Lower lobe of right lung (tissue), 2 donors: ENCODE measurements at regions not wholly inside any gene's neighbourhood (a gene's known extent, or its start where the extent isn't known, plus 50 kb on each side); places are given as distances from the start of the nearest gene placed in this dataset.

ENCODE experiments used
- ATAC-seq, 2 donors: fragments of 200-7000 bp; cut with Tn5 transposase; one replicate each; pipeline ENCODE4 v1.9.1; 2020 to 2022; ENCODE audit warnings: mild to moderate bottlenecking in 2 of 2, moderate library complexity in 2 of 2
- DNase-seq: peaks from one replicate; pipeline ENCODE4 v3.0.0-alpha.2; 2020
- H3K27ac ChIP-seq: fragments of 200-600 bp; one replicate; pipeline ENCODE4 v1.8.0; 2022
- H3K27me3 ChIP-seq: fragments of 200-600 bp; one replicate; pipeline ENCODE4 v1.8.0; 2022; ENCODE audit warnings: low read depth
- H3K36me3 ChIP-seq: fragments of 200-600 bp; one replicate; pipeline ENCODE4 v1.8.0; 2022; ENCODE audit warnings: mild to moderate bottlenecking
- H3K4me1 ChIP-seq: fragments of 200-600 bp; one replicate; pipeline ENCODE4 v1.8.0; 2022
- H3K4me3 ChIP-seq: fragments of 200-600 bp; one replicate; pipeline ENCODE4 v1.8.0; 2022; ENCODE audit warnings: mild to moderate bottlenecking
- H3K9me3 ChIP-seq: fragments of 200-600 bp; one replicate; pipeline ENCODE4 v1.8.0; 2022
- intact Hi-C: fragments of 100-400 bp; cut with DNase I; formaldehyde crosslinking; loops from one replicate; pipeline ENCODE4 v1.11.0; 2022
- TF ChIP-seq, protein P1 (sequence below): fragments of 200-600 bp; IDR thresholded peaks from one replicate; pipeline ENCODE4 v1.8.0; 2022; ENCODE audit warnings: antibody characterized with exemption, mild to moderate bottlenecking
- donor health status: DM: no; HTN: yes; CAD: no; lungs with severe emphysema.

DNA sequence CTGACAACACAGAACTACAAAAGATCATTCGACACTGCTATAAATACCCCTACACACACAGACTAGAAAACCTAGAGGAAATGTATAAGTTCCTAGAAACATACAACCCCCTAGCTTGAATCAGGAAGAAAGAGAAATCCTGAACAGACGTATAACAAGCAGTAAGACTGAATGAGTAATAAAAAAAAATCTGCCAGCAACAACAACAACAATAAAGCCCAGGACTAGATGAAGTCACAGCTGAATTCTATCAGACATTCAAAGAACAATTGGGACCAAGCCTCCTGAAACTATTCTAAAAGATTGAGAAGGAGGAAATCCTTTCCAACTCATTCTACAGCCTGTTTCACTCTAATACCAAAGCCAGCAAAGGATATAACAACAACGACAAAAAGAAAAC, 68.2 kb upstream of the SLIT3 start:
- intact Hi-C loops = no loop called here
- ATAC-seq = no peak
- TF ChIP-seq, protein P1, sequence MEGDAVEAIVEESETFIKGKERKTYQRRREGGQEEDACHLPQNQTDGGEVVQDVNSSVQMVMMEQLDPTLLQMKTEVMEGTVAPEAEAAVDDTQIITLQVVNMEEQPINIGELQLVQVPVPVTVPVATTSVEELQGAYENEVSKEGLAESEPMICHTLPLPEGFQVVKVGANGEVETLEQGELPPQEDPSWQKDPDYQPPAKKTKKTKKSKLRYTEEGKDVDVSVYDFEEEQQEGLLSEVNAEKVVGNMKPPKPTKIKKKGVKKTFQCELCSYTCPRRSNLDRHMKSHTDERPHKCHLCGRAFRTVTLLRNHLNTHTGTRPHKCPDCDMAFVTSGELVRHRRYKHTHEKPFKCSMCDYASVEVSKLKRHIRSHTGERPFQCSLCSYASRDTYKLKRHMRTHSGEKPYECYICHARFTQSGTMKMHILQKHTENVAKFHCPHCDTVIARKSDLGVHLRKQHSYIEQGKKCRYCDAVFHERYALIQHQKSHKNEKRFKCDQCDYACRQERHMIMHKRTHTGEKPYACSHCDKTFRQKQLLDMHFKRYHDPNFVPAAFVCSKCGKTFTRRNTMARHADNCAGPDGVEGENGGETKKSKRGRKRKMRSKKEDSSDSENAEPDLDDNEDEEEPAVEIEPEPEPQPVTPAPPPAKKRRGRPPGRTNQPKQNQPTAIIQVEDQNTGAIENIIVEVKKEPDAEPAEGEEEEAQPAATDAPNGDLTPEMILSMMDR = no peak

DNA sequence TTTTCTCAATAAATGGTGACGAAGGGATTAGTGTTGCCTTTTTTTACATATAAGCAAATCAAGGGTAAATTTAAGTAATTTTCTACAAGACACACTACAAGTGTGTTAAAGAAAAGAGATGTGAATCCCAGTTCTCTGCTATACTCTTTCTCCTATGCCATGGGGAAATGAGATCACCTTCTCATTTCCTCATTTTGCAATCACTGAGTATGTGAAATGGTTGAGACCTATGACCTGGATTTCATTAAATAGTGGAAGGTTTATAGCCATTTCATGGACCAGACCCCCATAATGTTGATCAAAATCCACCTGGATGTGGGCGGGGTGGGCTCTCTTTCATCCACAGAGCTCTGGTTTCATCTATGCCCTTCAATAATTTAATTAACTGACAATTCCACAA, 66.9 kb upstream of the SLIT3 start:
- no peaks in the 10 kb centered on the region for H3K27me3 ChIP-seq
- no peaks in the 10 kb centered on the region for H3K36me3 ChIP-seq
- ATAC-seq (no peak), DNase-seq (no peak)
- H3K9me3 ChIP-seq = no peaks in the 10 kb centered on the region
- TF ChIP-seq, protein P1 = no peak
- no peak overlapping the region for H3K27ac ChIP-seq
- no peak overlapping the region for H3K4me3 ChIP-seq
- intact Hi-C loops = no loop called here
- no peaks in the 10 kb centered on the region for H3K4me1 ChIP-seq

More for the DNA sequence above, 68.2 kb upstream of the SLIT3 start:
- Histone ChIP-seq H3K36me3 (no peaks in the 10 kb centered on the region), H3K27me3 (no peaks in the 10 kb centered on the region), H3K9me3 (no peaks in the 10 kb centered on the region), H3K4me1 (no peaks in the 10 kb centered on the region), H3K4me3 (no peak overlapping the region), H3K27ac (no peak overlapping the region)
- no peak for DNase-seq

DNA sequence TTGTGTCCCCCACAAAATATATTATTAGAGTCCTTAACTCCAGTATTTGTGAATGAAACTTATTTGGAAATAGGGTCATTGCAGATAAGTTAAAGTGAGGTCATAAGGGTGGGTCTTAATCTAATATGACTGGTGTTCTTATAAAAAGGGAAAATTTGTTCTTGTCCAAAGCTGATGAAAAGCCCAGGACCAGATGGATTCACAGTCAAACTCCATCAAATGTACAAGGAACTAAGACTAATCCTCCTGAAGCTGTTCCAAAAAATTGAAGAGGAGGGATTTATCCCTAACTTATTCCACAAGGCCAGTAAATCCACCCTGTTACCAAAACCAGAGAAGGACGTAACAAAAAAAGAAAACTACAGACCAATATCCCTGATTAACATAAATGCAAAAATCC, 56.4 kb upstream of the SLIT3 start:
- intact Hi-C loops = no loop called here
- TF ChIP-seq, protein P1 = no peak
- no peak overlapping the region for H3K4me3 ChIP-seq
- DNase-seq = no peak
- no peak for ATAC-seq
- H3K36me3 ChIP-seq = no peaks in the 10 kb centered on the region
- H3K27ac ChIP-seq = no peak overlapping the region
- no peaks in the 10 kb centered on the region for H3K4me1 ChIP-seq
- no peaks in the 10 kb centered on the region for H3K9me3 ChIP-seq
- no peaks in the 10 kb centered on the region for H3K27me3 ChIP-seq

DNA sequence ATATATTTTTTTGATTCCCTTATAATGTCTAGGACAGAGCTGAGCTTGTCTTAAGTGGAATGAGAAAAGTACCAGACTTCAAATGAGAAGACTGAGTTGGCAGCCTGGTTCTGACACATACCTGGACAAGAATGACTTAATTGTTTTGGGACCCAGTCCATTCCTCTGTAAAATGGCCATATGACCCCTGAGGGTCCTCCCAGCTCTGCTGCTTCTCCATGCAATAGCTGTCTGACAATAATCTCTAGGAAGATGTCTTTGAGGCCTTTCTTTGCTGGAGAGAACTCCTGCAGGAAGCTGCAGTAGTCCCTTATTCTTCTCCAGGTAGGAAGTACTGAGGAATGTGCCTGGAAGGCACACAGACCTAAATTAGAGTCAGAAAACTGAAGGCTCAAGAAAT, 55.9 kb upstream of the SLIT3 start:
- Histone ChIP-seq H3K9me3 (no peaks in the 10 kb centered on the region), H3K27me3 (no peaks in the 10 kb centered on the region), H3K4me1 (no peaks in the 10 kb centered on the region), H3K36me3 (no peaks in the 10 kb centered on the region), H3K27ac (no peak overlapping the region), H3K4me3 (no peak overlapping the region)
- TF ChIP-seq, protein P1 = no peak
- DNase-seq = no peak
- ATAC-seq = no peak
- intact Hi-C loops = no loop called here

DNA sequence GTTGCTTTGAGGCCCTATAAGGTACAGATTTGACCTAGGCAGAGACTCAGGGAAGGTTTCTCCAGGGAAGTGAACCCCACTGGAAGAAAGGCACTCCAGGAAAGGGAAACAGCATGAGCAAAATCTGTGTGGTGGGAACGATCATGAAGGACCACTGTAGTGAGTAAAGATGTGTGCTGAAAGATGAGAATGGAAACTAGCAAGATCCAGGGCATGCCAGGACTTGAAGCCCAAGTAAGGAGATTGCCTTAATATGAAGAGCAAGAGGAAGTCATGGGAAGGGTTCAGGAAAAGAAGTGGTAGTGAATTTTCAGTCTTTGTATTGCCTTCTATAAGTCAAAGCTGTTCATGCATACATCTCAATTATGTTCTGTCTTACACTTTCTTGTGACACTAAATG, 55.2 kb upstream of the SLIT3 start:
- DNase-seq = no peak
- H3K4me1 ChIP-seq = no peaks in the 10 kb centered on the region
- no peak overlapping the region for H3K4me3 ChIP-seq
- TF ChIP-seq, protein P1 = no peak
- intact Hi-C loops = no loop called here
- no peaks in the 10 kb centered on the region for H3K27me3 ChIP-seq
- no peaks in the 10 kb centered on the region for H3K9me3 ChIP-seq
- no peak for ATAC-seq
- H3K27ac ChIP-seq = no peak overlapping the region
- H3K36me3 ChIP-seq = no peaks in the 10 kb centered on the region

DNA sequence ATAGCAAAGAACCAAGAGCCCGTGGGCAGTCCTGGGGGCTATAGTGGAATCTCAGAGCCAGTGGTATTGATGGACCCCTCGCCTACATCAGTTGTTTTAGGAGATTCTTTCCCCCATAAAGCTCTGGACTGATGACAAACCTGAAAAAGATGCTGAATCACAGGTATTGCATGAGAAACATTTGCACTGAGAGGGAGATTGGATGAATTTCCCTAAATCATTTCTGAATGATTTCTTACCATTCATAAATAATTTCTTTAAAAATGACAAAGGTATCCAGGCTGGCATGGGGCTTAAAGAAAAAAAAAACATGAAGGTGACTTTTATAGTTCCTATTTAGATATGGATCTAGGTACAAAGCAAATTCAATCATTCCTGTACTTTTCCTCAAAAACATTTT, 54.0 kb upstream of the SLIT3 start:
- H3K4me1 ChIP-seq = no peaks in the 10 kb centered on the region
- no peak overlapping the region for H3K27ac ChIP-seq
- H3K4me3 ChIP-seq = no peak overlapping the region
- H3K36me3 ChIP-seq = no peaks in the 10 kb centered on the region
- DNase-seq = no peak
- intact Hi-C loops = no loop called here
- no peaks in the 10 kb centered on the region for H3K9me3 ChIP-seq
- ATAC-seq = no peak
- TF ChIP-seq, protein P1 = no peak
- no peaks in the 10 kb centered on the region for H3K27me3 ChIP-seq
